DND-41 (cell line): ENCODE measurements at regions not wholly inside any gene's neighbourhood (a gene's known extent, or its start where the extent isn't known, plus 50 kb on each side); places are given as distances from the start of the nearest gene placed in this dataset.
"Not testable (repeated sequence)": the region's sequence is repeated elsewhere in the genome, so short reads cannot be mapped to it uniquely, and the experiment has no call there.

Experiments
- ATAC-seq: fragments of 200-7000 bp; cut with Tn5 transposase; 3 replicates; pipeline ENCODE4 v1.9.1; 2021; ENCODE audit warnings: low read depth; ENCODE audit not compliant: insufficient read depth
- DNase-seq: peaks from one replicate; pipeline ENCODE4 v3.0.0-alpha.2; 2020
- H2AFZ ChIP-seq: 2 replicates; pipeline ENCODE4 v1.6.0; 2012; ENCODE audit warnings: low read depth, low read length
- H3K27ac ChIP-seq: 2 replicates; pipeline ENCODE4 v1.5.1; 2012; ENCODE audit warnings: low read length, inconsistent platforms
- H3K27me3 ChIP-seq: fragments of 200-600 bp; sonication (generic); 2 replicates; pipeline ENCODE4 v1.6.0; 2012; ENCODE audit warnings: low read length, mild to moderate bottlenecking, inconsistent platforms; ENCODE audit not compliant: insufficient read depth, poor library complexity
- H3K36me3 ChIP-seq: 2 replicates; pipeline ENCODE4 v1.5.1; 2012; ENCODE audit warnings: low read length, inconsistent platforms; ENCODE audit not compliant: insufficient read depth
- H3K4me1 ChIP-seq: 2 replicates; pipeline ENCODE4 v1.5.1; 2012; ENCODE audit warnings: mild to moderate bottlenecking, low read length; ENCODE audit not compliant: insufficient read depth
- H3K4me2 ChIP-seq: 2 replicates; pipeline ENCODE4 v1.6.0; 2012; ENCODE audit warnings: mild to moderate bottlenecking, moderate library complexity, low read length, inconsistent platforms; ENCODE audit not compliant: insufficient read depth
- H3K4me3 ChIP-seq, 2 experiments: fragments of 200-600 bp in 1 of 2; shearing (Covaris generic) in 1 of 2; 2 replicates each; pipeline ENCODE4 v1.5.1; 2012 to 2016; ENCODE audit warnings: inconsistent platforms in 2 of 2, low read length in 2 of 2, mild to moderate bottlenecking in 2 of 2, low read depth in 1 of 2, moderate library complexity in 1 of 2
- H3K79me2 ChIP-seq: 2 replicates; pipeline ENCODE4 v1.6.0; 2012; ENCODE audit warnings: low read length, inconsistent platforms; ENCODE audit not compliant: insufficient read depth
- H3K9ac ChIP-seq: 2 replicates; pipeline ENCODE4 v1.6.0; 2012; ENCODE audit warnings: low read depth, mild to moderate bottlenecking, inconsistent platforms, low read length, moderate library complexity
- H3K9me3 ChIP-seq: 2 replicates; pipeline ENCODE4 v1.5.1; 2012; ENCODE audit warnings: low read length, moderate library complexity, mild to moderate bottlenecking, inconsistent platforms; ENCODE audit not compliant: insufficient read depth, severe bottlenecking
- H4K20me1 ChIP-seq: 2 replicates; pipeline ENCODE4 v1.6.0; 2012; ENCODE audit warnings: low read length; ENCODE audit not compliant: insufficient read depth
- EZH2 ChIP-seq: IDR thresholded peaks from 3 replicates; pipeline ENCODE4 v1.6.1; 2012; ENCODE audit warnings: borderline replicate concordance, low read depth, mild to moderate bottlenecking, moderate library complexity, low read length, inconsistent platforms; ENCODE audit not compliant: severe bottlenecking
- TF ChIP-seq, protein P1 (sequence below): IDR thresholded peaks from 2 replicates; pipeline ENCODE4 v1.5.1; 2012; ENCODE audit warnings: borderline replicate concordance, low read length, moderate library complexity, mild to moderate bottlenecking; ENCODE audit not compliant: poor library complexity, severe bottlenecking; ENCODE audit errors: extremely low read depth

DNA sequence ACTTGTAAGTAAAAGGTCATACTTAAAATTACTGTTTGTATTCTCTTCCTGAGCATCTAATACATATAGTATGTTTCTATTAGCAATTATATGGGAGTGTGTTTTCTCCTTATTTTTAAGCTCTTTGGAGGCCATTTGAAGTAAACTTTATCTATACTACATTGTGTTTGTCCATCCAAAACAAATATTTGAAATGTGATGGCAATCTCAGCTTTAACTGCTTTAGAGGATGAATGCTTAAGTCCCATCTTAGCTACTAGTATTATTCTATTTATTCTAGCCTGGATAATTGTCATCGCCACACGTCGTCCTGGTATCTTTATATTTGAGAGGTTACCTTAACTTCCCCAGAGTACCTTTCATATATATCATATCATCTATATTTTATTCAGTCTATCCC is 335.8 kb downstream of the NAF1 start:
- Histone ChIP-seq H3K9ac (no peak overlapping the region), H3K27me3 (no peaks in the 10 kb centered on the region), H3K4me1 (no peaks in the 10 kb centered on the region), H3K9me3 (no peaks in the 10 kb centered on the region), H2AFZ (no peak overlapping the region), H3K79me2 (no peaks in the 10 kb centered on the region), H3K36me3 (no peaks in the 10 kb centered on the region), H3K4me3 (no peak overlapping the region), H4K20me1 (no peaks in the 10 kb centered on the region), H3K27ac (no peak overlapping the region), H3K4me2 (no peak overlapping the region)
- TF ChIP-seq EZH2, result no peak
- TF ChIP-seq, protein P1, sequence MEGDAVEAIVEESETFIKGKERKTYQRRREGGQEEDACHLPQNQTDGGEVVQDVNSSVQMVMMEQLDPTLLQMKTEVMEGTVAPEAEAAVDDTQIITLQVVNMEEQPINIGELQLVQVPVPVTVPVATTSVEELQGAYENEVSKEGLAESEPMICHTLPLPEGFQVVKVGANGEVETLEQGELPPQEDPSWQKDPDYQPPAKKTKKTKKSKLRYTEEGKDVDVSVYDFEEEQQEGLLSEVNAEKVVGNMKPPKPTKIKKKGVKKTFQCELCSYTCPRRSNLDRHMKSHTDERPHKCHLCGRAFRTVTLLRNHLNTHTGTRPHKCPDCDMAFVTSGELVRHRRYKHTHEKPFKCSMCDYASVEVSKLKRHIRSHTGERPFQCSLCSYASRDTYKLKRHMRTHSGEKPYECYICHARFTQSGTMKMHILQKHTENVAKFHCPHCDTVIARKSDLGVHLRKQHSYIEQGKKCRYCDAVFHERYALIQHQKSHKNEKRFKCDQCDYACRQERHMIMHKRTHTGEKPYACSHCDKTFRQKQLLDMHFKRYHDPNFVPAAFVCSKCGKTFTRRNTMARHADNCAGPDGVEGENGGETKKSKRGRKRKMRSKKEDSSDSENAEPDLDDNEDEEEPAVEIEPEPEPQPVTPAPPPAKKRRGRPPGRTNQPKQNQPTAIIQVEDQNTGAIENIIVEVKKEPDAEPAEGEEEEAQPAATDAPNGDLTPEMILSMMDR, result no peak
- ATAC-seq (no peak), DNase-seq (no peak)

- H3K79me2 ChIP-seq, ATAC-seq, H2AFZ ChIP-seq: not testable (repeated sequence)
Measured at GRCh38 chr4:162817374-162817773, 349.3 kb downstream of the NAF1 start.

DNA sequence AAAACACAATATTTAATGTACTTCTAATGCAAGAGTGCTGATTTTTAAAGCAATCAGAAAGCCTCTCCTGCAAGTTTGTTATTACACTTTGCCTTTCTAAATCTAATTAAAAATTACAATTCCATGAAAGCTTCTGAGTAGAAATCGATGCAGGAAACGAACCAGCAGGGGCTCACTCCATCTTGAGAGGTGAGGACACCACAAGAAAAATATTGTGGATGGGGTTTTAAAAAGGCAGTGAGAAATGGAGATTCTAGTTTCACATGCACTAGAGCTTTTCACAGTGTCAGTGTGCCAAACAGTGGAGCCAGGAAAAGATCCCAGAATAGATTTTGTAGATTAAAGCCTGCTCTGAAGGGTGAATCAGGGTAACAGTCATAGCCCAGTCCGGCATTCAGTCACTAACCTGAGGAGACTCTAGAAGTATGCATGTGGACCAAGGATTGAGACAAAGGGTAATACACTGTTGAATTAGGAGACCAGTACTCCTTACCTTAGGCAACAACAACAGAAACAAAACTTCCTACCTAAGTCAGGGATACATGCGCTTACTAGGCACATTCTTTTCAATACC is 362.3 kb downstream of the NAF1 start:
- Histone ChIP-seq H3K9me3 (no peaks in the 10 kb centered on the region), H4K20me1 (no peaks in the 10 kb centered on the region), H3K79me2 (no peaks in the 10 kb centered on the region), H3K4me1 (no peaks in the 10 kb centered on the region), H3K9ac (no peak overlapping the region), H3K4me2 (no peak overlapping the region), H3K36me3 (no peaks in the 10 kb centered on the region), H3K27me3 (no peaks in the 10 kb centered on the region), H3K4me3 (no peak overlapping the region), H3K27ac (no peak overlapping the region), H2AFZ (no peak overlapping the region)
- ATAC-seq, result no peak
- no peak for DNase-seq
- TF ChIP-seq, protein P1, result no peak
- TF ChIP-seq EZH2, result no peak

More at GRCh38 chr4:162817374-162817773, 349.3 kb downstream of the NAF1 start:
- H3K4me2 ChIP-seq, H3K4me3 ChIP-seq, H3K36me3 ChIP-seq, H3K9ac ChIP-seq, H4K20me1 ChIP-seq, H3K4me1 ChIP-seq, H3K9me3 ChIP-seq, H3K27ac ChIP-seq, H3K27me3 ChIP-seq: not testable (repeated sequence)
- DNase-seq, result peak; percentile 4

- Histone ChIP-seq H3K4me2 (no peak overlapping the region), H3K27ac (no peak overlapping the region), H3K4me3 (no peak overlapping the region), H3K27me3 (no peaks in the 10 kb centered on the region), H2AFZ (no peak overlapping the region), H3K9me3 (no peaks in the 10 kb centered on the region), H3K9ac (no peak overlapping the region), H3K4me1 (no peaks in the 10 kb centered on the region), H3K36me3 (no peaks in the 10 kb centered on the region), H4K20me1 (no peaks in the 10 kb centered on the region), H3K79me2 (no peaks in the 10 kb centered on the region)
- DNase-seq (no peak), ATAC-seq (no peak)
- no peak for TF ChIP-seq EZH2
- TF ChIP-seq, protein P1, result no peak
Measured at GRCh38 chr4:162803378-162803777, 363.3 kb downstream of the NAF1 start.
